Activated CD4-positive, alpha-beta T cell treated with anti-CD3 and anti-CD28 coated beads, Interleukin-2, amount 10 ng/mL, durations not matched to agents 24 days and 14 days (primary cell): ENCODE measurements at regions not wholly inside any gene's neighbourhood (a gene's known extent, or its start where the extent isn't known, plus 50 kb on each side); places are given as distances from the start of the nearest gene placed in this dataset.
"Not testable (repeated sequence)": the region's sequence is repeated elsewhere in the genome, so short reads cannot be mapped to it uniquely, and the experiment has no call there.

ENCODE experiments used
- DNase-seq: peaks from one replicate; pipeline ENCODE4 v3.0.0; 2022
- H3K27ac Mint-ChIP-seq: one replicate; pipeline ENCODE4 v1.8.0; 2022; ENCODE audit warnings: mild to moderate bottlenecking, mixed read lengths
- H3K27me3 Mint-ChIP-seq: one replicate; pipeline ENCODE4 v1.8.0; 2022; ENCODE audit warnings: mixed read lengths
- H3K36me3 Mint-ChIP-seq: one replicate; pipeline ENCODE4 v1.8.0; 2022; ENCODE audit warnings: low read depth, mild to moderate bottlenecking, mixed read lengths
- H3K4me1 Mint-ChIP-seq: one replicate; pipeline ENCODE4 v1.8.0; 2021; ENCODE audit warnings: mixed read lengths
- H3K4me3 Mint-ChIP-seq: one replicate; pipeline ENCODE4 v1.8.0; 2022; ENCODE audit warnings: mild to moderate bottlenecking, moderate library complexity, mixed read lengths
- H3K9me3 Mint-ChIP-seq: one replicate; pipeline ENCODE4 v1.8.0; 2021; ENCODE audit warnings: mixed read lengths
- intact Hi-C: fragments of 100-400 bp; cut with micrococcal nuclease; formaldehyde crosslinking; loops from one replicate; pipeline ENCODE4 v1.15.1; 2023

DNA sequence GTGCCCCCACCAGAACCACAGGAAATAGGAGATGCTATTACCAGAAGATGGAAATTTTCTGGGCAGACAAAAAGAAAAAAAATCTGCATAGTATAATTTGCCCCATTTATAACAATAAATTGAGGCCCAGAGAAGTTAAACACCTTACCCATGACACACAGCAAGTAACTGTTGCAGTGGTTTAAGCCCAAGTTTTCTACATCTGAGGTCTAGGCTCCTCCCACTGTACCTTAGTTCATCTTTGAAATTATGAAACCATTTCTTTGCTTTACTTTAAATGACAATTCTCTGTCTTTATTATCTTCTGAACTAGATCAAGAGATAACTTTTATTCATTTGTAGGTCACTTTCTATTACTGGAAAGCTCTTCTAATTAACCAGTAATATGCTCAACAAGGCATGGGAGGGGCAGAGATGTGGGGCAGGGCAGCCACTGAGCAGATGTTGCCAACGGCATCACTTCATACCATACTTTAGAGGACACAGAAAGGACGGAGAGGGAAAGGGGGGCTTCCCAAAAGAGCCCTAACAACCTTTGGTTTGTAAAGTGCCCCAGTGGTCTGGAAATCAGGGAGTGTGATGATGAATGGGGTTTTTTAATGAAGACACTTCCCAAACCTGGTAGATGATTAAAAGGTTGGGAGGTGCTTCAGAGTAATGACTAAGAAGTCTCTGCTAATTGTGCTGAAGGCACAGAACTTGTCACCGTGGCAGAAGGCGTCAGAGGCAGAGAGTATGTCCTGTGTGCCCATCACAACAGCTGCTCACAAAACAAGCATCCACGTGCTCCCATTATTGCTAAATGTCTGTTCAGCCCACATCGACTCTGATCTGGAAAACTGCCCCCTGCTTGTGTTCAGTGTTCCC lies 342.5 kb downstream of the SHQ1 start:
- Mint-ChIP-seq H3K9me3 (no peaks in the 10 kb centered on the region), H3K27ac (peak overlapping the region; percentile 25), H3K4me3 (no peak overlapping the region), H3K4me1 (no peaks in the 10 kb centered on the region), H3K27me3 (no peaks in the 10 kb centered on the region), H3K36me3 (no peaks in the 10 kb centered on the region)
- intact Hi-C loops = no loop called here
- no peak for DNase-seq

DNA sequence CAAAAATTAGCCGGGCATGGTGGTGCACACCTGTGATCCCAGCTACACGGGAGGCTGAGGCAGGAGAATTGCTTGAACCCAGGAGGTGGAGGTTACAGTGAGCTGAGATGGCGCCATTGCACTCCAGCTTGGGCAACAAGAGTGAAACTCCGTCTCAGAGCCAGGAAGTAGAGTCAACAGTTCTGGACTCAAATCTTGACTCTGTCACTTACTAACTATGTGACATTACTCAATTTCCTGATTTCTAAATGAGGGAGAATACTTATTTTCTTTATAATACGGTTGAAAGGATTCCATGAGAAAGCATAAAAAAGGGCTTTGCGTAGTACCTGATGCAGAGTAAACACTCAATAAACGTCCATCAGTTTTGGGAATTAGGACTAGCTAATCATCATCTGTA lies 350.7 kb downstream of the SHQ1 start:
- H3K9me3 Mint-ChIP-seq = peaks cover 23% of the 10 kb centered on the region
- H3K36me3 Mint-ChIP-seq = not testable (repeated sequence)

DNA sequence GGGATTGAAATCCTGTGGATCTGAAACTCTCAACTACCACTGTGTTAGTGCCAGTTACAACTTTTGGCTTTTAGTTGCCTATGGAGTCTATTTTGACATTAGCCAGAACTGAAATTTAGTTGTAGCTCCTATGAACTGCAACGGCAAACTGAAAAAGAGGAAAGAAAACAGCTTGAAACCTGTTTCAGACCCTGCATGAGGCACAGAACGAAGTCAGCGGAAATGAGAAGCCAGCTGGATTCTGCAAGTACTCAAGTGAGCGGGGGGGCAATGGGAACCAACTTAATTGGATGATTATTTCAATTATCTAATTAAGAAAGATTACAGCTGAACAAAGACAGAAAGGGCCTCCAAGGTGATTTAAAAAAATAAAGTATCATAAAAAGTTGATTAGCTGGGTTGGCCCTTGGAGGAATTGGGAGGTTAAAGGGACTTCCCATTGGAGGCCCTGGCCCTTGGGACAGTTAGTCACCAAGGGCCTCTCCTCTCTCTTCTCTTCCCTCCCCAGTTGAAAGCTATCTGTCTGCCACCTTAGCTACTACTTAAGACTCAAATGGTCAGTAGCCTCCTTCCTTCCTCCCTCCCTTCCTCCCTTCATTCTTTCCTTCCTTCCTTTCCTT lies 352.1 kb downstream of the SHQ1 start:
- Mint-ChIP-seq H3K4me1 (peaks cover 9% of the 10 kb centered on the region), H3K9me3 (peaks cover 26% of the 10 kb centered on the region), H3K4me3 (no peak overlapping the region), H3K36me3 (peaks cover 2% of the 10 kb centered on the region), H3K27ac (peak overlapping the region; percentile 21), H3K27me3 (no peaks in the 10 kb centered on the region)
- intact Hi-C loops = no loop called here
- DNase-seq = no peak

More for the DNA sequence above, 350.7 kb downstream of the SHQ1 start:
- H3K4me1 Mint-ChIP-seq, H3K4me3 Mint-ChIP-seq, H3K27me3 Mint-ChIP-seq, DNase-seq, H3K27ac Mint-ChIP-seq, intact Hi-C loops: not testable (repeated sequence)

DNA sequence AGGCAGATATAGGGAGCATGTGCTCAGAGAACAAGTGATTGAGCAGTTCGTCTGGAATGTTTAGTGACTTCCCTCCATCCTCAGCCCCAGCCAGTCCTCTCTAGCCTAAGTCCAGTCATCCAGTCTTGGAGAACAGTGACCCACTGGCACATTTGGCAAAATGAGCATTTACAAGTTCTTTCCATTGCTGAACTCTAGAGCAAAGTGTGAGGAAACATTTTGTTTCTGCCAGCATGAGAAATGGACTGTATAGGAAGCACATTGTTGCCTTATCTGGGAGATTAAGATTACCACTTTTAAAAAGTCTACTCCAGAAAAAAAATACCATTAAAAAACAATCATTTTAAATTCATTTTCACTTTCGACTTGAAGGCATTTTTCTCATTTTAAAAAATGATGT lies 353.6 kb downstream of the SHQ1 start:
- no peak for DNase-seq
- Mint-ChIP-seq H3K27me3 (no peaks in the 10 kb centered on the region), H3K27ac (no peak overlapping the region), H3K36me3 (peaks cover 2% of the 10 kb centered on the region), H3K4me3 (no peak overlapping the region), H3K9me3 (peaks cover 17% of the 10 kb centered on the region), H3K4me1 (peaks cover 6% of the 10 kb centered on the region)
- intact Hi-C loops = no loop called here

DNA sequence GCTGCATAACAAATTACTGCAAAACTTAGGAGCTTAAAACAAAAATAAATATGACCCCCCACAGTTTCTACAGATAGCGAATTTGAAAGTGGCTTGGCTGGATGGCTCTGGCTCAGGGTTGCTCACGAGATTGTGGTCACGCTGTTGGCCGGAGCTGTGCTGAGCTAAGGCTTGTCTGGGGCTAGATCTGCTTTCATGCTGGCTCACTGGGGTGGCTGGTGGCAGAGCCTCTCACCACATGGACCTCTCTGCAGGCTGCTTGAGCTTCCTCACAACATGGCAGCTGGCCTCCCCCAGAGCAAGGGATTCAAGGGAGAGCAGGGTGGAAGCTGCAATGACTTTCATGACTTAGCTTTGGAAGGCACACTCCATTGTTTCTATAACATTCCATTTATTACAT lies 354.1 kb downstream of the SHQ1 start:
- Mint-ChIP-seq H3K4me1 (peaks cover 5% of the 10 kb centered on the region), H3K27me3 (no peaks in the 10 kb centered on the region), H3K9me3 (peaks cover 16% of the 10 kb centered on the region), H3K27ac (no peak overlapping the region), H3K4me3 (no peak overlapping the region), H3K36me3 (peaks cover 2% of the 10 kb centered on the region)
- intact Hi-C loops = no loop called here
- DNase-seq = no peak

DNA sequence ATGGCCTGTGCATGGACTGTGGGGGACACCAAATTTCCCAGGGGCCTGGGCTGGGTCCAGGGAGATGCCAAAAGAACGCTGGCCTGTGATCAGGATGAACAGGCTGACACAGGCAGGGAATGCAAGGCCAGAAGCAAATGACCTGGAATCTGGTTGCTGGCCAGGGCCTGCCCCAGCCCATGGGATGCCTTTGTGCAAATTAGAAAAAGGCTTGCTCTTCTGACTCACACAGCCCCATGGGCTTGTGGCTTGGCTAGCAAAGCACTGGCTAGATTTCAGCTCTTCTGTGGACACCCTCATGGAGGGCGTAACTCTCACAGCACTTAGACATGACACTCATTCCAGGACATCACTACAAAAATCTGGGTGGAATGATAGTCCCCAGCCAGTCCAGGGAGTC lies 356.0 kb downstream of the SHQ1 start:
- intact Hi-C loops = no loop called here
- DNase-seq = no peak
- Mint-ChIP-seq H3K27ac (no peak overlapping the region), H3K4me1 (peaks cover 19% of the 10 kb centered on the region), H3K9me3 (peaks cover 11% of the 10 kb centered on the region), H3K4me3 (no peak overlapping the region), H3K27me3 (no peaks in the 10 kb centered on the region), H3K36me3 (peaks cover 2% of the 10 kb centered on the region)

DNA sequence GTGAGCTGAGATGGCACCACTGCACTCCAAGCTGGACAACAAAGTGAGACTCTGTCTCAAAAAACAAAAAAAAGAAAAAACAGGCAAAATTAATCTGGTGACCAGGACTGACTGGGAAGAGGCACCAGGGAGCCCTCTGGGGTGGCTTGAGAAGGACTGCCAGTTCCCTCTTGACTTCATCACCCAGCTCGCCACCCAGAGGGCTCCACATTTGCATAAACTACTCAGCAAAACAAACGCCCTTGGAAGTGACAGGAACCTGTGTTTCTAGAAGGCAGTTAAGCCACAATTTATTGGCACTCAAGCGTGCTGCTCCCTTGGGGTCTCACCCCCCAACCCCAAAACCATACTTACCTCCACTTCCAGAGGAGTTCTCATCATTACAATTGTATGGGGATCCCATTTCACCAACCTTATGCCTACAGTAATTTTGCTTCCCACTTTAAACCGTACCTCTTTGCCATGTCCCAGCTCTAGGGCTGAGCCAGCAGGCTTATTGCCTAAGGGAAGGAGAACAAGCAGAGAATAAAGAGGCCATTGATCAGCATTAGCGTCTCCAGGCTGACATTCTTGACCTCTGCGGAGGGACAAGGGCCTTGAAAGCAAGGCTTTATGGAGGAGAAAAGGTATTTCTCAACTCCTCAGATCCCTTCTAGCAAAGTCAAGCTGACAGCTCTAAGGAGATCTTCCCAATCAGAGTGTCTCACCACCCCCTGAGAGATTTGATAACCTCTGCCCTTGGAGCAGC lies 357.4 kb downstream of the SHQ1 start:
- DNase-seq = no peak
- intact Hi-C loops = no loop called here
- Mint-ChIP-seq H3K4me3 (no peak overlapping the region), H3K4me1 (peaks cover 28% of the 10 kb centered on the region), H3K27me3 (no peaks in the 10 kb centered on the region), H3K36me3 (peaks cover 2% of the 10 kb centered on the region), H3K27ac (no peak overlapping the region), H3K9me3 (peaks cover 14% of the 10 kb centered on the region)

DNA sequence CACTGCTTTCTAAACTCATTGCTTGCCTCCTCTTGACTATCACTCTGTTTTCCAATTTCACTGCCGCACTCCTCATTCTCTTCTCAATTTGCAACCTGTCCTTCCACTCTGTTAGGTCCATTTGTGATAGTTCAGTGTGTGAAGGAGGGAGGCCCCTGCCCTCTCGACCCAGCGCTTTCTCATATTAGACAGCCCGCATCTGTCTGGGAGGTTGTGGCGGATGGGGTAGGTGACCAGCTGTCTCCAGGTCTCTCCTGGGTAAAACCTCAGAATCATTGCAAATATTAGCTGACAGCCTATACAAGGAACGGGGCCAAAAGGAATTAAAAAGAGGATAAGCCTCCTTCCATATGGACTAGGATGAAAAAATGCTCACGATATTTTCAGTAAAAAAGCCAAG lies 358.3 kb downstream of the SHQ1 start:
- Mint-ChIP-seq H3K27ac (no peak overlapping the region), H3K36me3 (peaks cover 10% of the 10 kb centered on the region), H3K9me3 (peaks cover 18% of the 10 kb centered on the region), H3K27me3 (no peaks in the 10 kb centered on the region), H3K4me1 (peaks cover 35% of the 10 kb centered on the region), H3K4me3 (no peak overlapping the region)
- DNase-seq = no peak
- intact Hi-C loops = no loop called here

DNA sequence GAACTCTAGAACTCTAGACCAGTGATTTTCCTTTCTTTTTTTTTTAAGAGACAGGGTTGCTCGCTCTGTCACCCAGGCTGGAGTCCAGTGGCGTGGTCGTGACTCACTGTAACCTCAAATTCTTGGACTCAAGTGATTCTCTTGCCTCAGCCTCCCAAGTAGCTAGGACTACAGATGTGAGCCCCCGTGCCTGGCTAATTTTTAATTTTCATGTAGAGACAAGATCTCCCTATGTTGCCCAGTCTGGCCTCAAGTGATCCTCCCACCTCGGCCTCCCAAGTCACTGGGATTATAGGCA lies 359.6 kb downstream of the SHQ1 start:
- H3K36me3 Mint-ChIP-seq = peaks cover 15% of the 10 kb centered on the region
- peaks cover 18% of the 10 kb centered on the region for H3K9me3 Mint-ChIP-seq
- intact Hi-C loops = no loop called here
- H3K4me1 Mint-ChIP-seq = peaks cover 43% of the 10 kb centered on the region
- H3K27me3 Mint-ChIP-seq = no peaks in the 10 kb centered on the region
- DNase-seq = no peak
- no peak overlapping the region for H3K4me3 Mint-ChIP-seq
- H3K27ac Mint-ChIP-seq = peak overlapping the region; percentile 92

DNA sequence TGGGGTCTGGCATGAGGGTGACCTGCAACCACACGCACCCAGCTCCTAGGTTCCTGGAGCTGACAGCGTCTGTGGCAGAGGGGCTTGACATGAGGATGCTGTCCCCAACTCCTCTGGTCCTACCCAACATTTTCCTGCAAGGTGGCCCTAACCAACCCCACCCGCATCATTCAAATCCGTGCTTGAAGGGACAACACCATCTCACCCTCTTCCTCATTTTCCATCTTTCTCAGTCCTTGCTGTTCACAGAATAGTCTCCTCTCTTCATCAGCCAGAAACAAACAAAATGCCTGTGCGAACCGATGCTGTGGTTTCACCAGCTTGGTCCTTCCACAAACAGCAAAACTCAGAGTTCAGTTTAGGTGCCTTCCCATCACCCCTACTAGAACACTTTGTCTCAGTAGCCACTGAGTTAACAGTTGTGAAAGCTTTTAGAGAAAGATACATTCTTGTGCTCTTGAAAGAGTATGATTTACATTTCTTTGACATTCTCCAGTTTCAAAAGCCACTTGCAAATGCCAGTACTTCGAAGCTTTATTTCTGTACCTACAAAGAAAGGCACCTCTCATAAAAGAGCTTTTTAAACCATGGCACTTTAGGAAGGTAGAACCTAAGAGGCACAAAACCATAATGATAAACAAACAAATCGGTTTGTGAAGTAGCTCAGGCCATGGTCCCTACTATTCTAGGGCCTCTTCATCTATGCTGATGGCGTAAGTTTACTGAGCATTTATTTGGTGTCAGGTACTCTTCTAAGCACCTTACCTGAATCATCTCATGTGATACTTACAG lies 360.1 kb downstream of the SHQ1 start:
- H3K27ac Mint-ChIP-seq = peak overlapping the region; percentile 92
- H3K27me3 Mint-ChIP-seq = no peaks in the 10 kb centered on the region
- intact Hi-C loops = loop anchor here (1.0 kb wide), 2 partner anchors 33 to 146 kb away; no protein-coding TSS in a partner anchor
- H3K9me3 Mint-ChIP-seq = peaks cover 18% of the 10 kb centered on the region
- H3K4me1 Mint-ChIP-seq = peaks cover 47% of the 10 kb centered on the region
- peaks cover 15% of the 10 kb centered on the region for H3K36me3 Mint-ChIP-seq
- DNase-seq = no peak
- peak overlapping the region; percentile 7 for H3K4me3 Mint-ChIP-seq

DNA sequence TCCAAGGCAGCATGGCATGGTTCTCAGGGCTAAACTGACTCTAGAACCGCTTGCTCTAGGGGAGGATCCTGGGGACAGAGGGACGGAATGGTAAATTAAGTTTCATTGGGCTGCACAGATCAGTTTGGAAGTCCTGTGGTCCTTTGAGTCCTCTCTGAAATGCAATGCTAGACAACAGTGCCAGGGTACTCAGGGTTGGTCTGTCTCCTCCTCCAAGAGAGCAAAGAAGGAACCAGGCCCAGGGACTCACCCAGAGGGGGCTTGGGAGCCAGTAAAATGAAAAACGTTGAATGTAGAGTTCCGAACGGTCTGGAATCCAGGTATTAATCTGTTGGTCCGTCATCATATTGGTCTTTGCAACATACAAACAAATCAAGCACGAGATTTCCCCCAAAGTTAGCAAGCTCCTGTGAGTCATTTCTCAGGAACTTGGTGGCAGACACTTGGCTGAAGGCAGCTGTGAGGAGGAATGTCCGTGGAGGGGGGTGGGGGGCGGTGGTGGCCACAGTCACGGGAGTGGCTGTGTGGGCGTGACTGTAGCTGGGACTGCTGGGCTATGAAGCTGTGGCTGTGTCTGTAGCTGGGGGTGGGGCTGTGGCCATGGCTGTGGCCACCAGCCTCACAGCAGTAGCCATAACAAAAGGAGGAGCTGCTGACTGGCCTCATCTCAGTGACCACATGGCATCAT lies 361.0 kb downstream of the SHQ1 start:
- no peaks in the 10 kb centered on the region for H3K27me3 Mint-ChIP-seq
- peaks cover 16% of the 10 kb centered on the region for H3K36me3 Mint-ChIP-seq
- H3K27ac Mint-ChIP-seq = peak overlapping the region; percentile 92
- peak overlapping the region; percentile 69 for H3K4me3 Mint-ChIP-seq
- H3K9me3 Mint-ChIP-seq = peaks cover 18% of the 10 kb centered on the region
- peaks cover 56% of the 10 kb centered on the region for H3K4me1 Mint-ChIP-seq
- no peak for DNase-seq
- intact Hi-C loops = loop anchor here (1.0 kb wide), 2 partner anchors 34 to 147 kb away; no protein-coding TSS in a partner anchor

DNA sequence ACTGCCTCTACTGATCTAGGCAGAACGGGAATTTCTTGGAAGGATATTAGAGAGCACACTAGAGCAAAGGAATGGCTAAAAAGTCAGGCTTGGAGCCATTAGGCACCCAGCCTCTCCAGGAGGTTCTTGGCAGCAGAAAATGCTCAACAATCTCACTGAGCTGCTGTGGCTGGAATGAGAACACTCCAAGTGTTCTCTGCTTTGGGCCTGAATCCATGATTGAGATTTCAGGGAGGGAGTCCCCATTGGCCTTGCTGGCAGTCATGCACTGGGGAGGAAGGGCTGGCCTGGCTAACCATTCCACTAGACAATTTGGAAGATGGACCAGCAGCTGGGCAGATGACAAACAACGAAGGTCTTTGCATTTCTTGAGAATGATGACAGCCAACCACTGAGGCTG lies 362.6 kb downstream of the SHQ1 start:
- H3K4me1 Mint-ChIP-seq = peaks cover 68% of the 10 kb centered on the region
- H3K4me3 Mint-ChIP-seq = peak overlapping the region; percentile 12
- no peak for DNase-seq
- no peaks in the 10 kb centered on the region for H3K27me3 Mint-ChIP-seq
- H3K9me3 Mint-ChIP-seq = peaks cover 15% of the 10 kb centered on the region
- intact Hi-C loops = no loop called here
- H3K36me3 Mint-ChIP-seq = peaks cover 16% of the 10 kb centered on the region
- H3K27ac Mint-ChIP-seq = peak overlapping the region; percentile 89

DNA sequence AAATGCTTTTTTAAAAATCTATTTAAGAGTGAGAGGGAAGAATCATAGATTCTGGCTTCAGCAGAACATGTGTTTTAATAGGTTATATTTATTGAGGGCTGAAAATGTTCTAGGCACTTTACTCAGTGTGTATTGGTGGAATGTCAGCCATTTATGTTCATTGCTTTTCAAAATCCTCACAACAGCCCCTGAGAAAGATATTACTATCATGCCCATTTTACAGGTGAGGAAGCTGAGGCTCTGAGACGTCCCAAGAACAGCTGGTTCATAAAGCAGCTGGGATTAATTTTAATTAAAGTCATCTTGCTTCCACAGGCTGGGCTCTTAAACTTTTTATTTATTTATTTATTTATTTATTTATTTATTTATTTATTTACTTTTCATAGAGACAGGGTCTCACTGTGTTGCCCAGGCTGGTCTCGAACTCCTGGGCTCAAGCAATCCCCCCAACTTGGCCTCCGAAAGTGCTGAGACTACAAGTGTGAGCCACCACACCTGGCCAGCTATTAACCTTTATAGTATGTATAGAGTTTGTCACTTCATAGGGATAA lies 364.6 kb downstream of the SHQ1 start:
- Mint-ChIP-seq H3K36me3 (peaks cover 16% of the 10 kb centered on the region), H3K27ac (peak overlapping the region; percentile 96), H3K4me3 (no peak overlapping the region), H3K9me3 (peaks cover 15% of the 10 kb centered on the region), H3K27me3 (no peaks in the 10 kb centered on the region), H3K4me1 (peaks cover 73% of the 10 kb centered on the region)
- intact Hi-C loops = loop anchor here (1.0 to 5.0 kb wide), 8 partner anchors 8 to 364 kb away; partner anchors contain the start of gene SHQ1
- DNase-seq = no peak
